ENCODE measurements at regions not wholly inside any gene's neighbourhood (a gene's known extent, or its start where the extent isn't known, plus 50 kb on each side); places are given as distances from the start of the nearest gene placed in this dataset.

GRCh38 chr18:27860011-27860410, 316.9 kb downstream of the CDH2 start:
- TF ChIP-seq SP1 (IDR thresholded peaks at IDR 0.05; ENCODE audit: low read depth) (no peak), EZH2 (IDR thresholded peaks at IDR 0.05) (no peak), TCF7L2 (IDR thresholded peaks at IDR 0.05; ENCODE audit: borderline replicate concordance, extremely low read depth, insufficient read depth, insufficient read length) (no peak), POLR2A (IDR thresholded peaks at IDR 0.05; ENCODE audit: borderline replicate concordance, extremely low read depth, insufficient read depth, insufficient read length) (no peak), MAX (IDR thresholded peaks at IDR 0.05) (no peak), CTCF (IDR thresholded peaks at IDR 0.05 in 2 of 3, conservative IDR thresholded peaks at IDR 0.05 in 1 of 3; ENCODE audit: borderline replicate concordance in 1 of 3, insufficient read depth in 1 of 3, low read depth in 2 of 3, low read length in 2 of 3) (no peak)

Data from HCT116 (cell line).